B cell (primary cell): ENCODE measurements at regions not wholly inside any gene's neighbourhood (a gene's known extent, or its start where the extent isn't known, plus 50 kb on each side); places are given as distances from the start of the nearest gene placed in this dataset.

Experiments used
- ATAC-seq: fragments of 200-7000 bp; cut with Tn5 transposase; one replicate; pipeline ENCODE4 v1.10.0; 2021; ENCODE audit warnings: low read depth, mild to moderate bottlenecking, moderate number of reproducible peaks, moderate library complexity
- CTCF ChIA-PET: fragments of 350-600 bp; sonication (Branson Sonifier 250); formaldehyde crosslinking; loops from one replicate; lab custom pipeline; 2021; ENCODE audit warnings: antibody characterized with exemption, inconsistent platforms; lab: Charles Lee
- POLR2A ChIA-PET: fragments of 350-600 bp; sonication (Branson Sonifier 250); formaldehyde crosslinking; loops from one replicate; lab custom pipeline; 2021; ENCODE audit warnings: antibody characterized with exemption; lab: Charles Lee
- DNase-seq: peaks from one replicate; pipeline ENCODE4 v3.0.0; 2013
- H2AFZ ChIP-seq: 2 replicates; pipeline ENCODE4 v1.6.1; 2012; ENCODE audit warnings: mild to moderate bottlenecking, low read depth, low read length; ENCODE audit not compliant: insufficient read depth, poor library complexity, severe bottlenecking
- H3K27ac ChIP-seq, 2 donors: 1 replicate in 1 of 2; 2 replicates in 1 of 2; pipeline ENCODE4 v1.5.1; 2012 to 2013; ENCODE audit warnings: low read length in 2 of 2, mild to moderate bottlenecking in 2 of 2, moderate library complexity in 1 of 2
- H3K27me3 ChIP-seq, 4 experiments: fragments of 200-600 bp in 1 of 4; sonication (generic) in 1 of 4; replicated peaks in 1 of 4; 1 replicate in 2 of 4; 2 replicates in 2 of 4; pipeline versions ENCODE4 v1.6.1 to v1.7.0; 2013 to 2016; ENCODE audit warnings: low read length in 3 of 4, mild to moderate bottlenecking in 2 of 4, mixed read lengths in 1 of 4, moderate library complexity in 1 of 4; ENCODE audit not compliant: insufficient read depth in 4 of 4, control insufficient read depth in 3 of 4; ENCODE audit errors: control extremely low read depth in 1 of 4
- H3K36me3 ChIP-seq, 2 experiments: replicated peaks in 1 of 2; 1 replicate in 1 of 2; 2 replicates in 1 of 2; pipeline versions ENCODE4 v1.6.1 to v1.7.1; 2013; ENCODE audit warnings: low read length in 1 of 2; ENCODE audit not compliant: insufficient read depth in 2 of 2, control insufficient read depth in 1 of 2; ENCODE audit errors: control extremely low read depth in 1 of 2, extremely low read depth in 1 of 2
- H3K4me1 ChIP-seq, 2 donors: fragments of 200-600 bp in 1 of 2; sonication (generic) in 1 of 2; 1 replicate in 1 of 2; 2 replicates in 1 of 2; pipeline versions ENCODE4 v1.5.1 to v1.6.1; 2013 to 2017; ENCODE audit warnings: low read length in 2 of 2; ENCODE audit not compliant: control insufficient read depth in 2 of 2, insufficient read depth in 2 of 2
- H3K4me2 ChIP-seq: replicated peaks from 2 replicates; pipeline ENCODE3; 2012; ENCODE audit warnings: mild to moderate bottlenecking, low read depth, low read length; ENCODE audit not compliant: poor library complexity, severe bottlenecking
- H3K4me3 ChIP-seq, 5 experiments: fragments of 200-600 bp in 1 of 5; sonication (generic) in 1 of 5; 1 replicate in 3 of 5; 2 replicates in 2 of 5; pipeline versions ENCODE4 v1.5.1 to v1.7.0; 2011 to 2016; ENCODE audit warnings: low read length in 4 of 5, mild to moderate bottlenecking in 4 of 5, low read depth in 2 of 5, control low read depth in 1 of 5, moderate library complexity in 1 of 5; ENCODE audit not compliant: insufficient read depth in 1 of 5; ENCODE audit errors: control extremely low read depth in 1 of 5, extremely low read depth in 1 of 5
- H3K79me2 ChIP-seq: fragments of 200-600 bp; sonication (generic); one replicate; pipeline ENCODE4 v1.6.0; 2016; ENCODE audit warnings: low read length; ENCODE audit not compliant: control insufficient read depth, insufficient read depth
- H3K9ac ChIP-seq: fragments of 200-600 bp; sonication (generic); 2 replicates; pipeline ENCODE4 v1.6.1; 2017; ENCODE audit warnings: mild to moderate bottlenecking, low read length, moderate library complexity
- H3K9me3 ChIP-seq, 3 donors: one replicate each; pipeline versions ENCODE4 v1.6.1 to v1.7.1; 2013; ENCODE audit warnings: low read length in 2 of 3; ENCODE audit not compliant: control insufficient read depth in 2 of 3, insufficient read depth in 1 of 3; ENCODE audit errors: control extremely low read depth in 1 of 3
- H4K20me1 ChIP-seq: 2 replicates; pipeline ENCODE4 v1.6.0; 2012; ENCODE audit warnings: mild to moderate bottlenecking, low read length; ENCODE audit not compliant: insufficient read depth, control insufficient read depth, poor library complexity, severe bottlenecking
- H3K27ac Mint-ChIP-seq: one replicate; pipeline ENCODE4 v1.8.0; 2021; ENCODE audit warnings: mixed read lengths
- H3K27me3 Mint-ChIP-seq: one replicate; pipeline ENCODE4 v1.8.0; 2021; ENCODE audit warnings: mixed read lengths
- H3K4me1 Mint-ChIP-seq: one replicate; pipeline ENCODE4 v1.8.0; 2021; ENCODE audit warnings: mixed read lengths
- H3K4me3 Mint-ChIP-seq: one replicate; pipeline ENCODE4 v1.8.0; 2021; ENCODE audit warnings: mixed read lengths
- H3K9me3 Mint-ChIP-seq: one replicate; pipeline ENCODE4 v1.8.0; 2022; ENCODE audit warnings: mixed read lengths; ENCODE audit not compliant: insufficient read depth
- CTCF ChIP-seq: fragments of 200-600 bp; IDR thresholded peaks from one replicate; pipeline ENCODE4 v1.8.0; 2022; ENCODE audit warnings: antibody characterized with exemption, mild to moderate bottlenecking
- EZH2 ChIP-seq: IDR thresholded peaks from 2 replicates; pipeline ENCODE4 v1.6.1; 2012; ENCODE audit warnings: borderline replicate concordance, low read depth, mild to moderate bottlenecking, moderate library complexity, low read length; ENCODE audit not compliant: insufficient read depth, poor library complexity, severe bottlenecking
- WGBS: methylation state at CpG from one replicate; pipeline ENCODE4 v1.1.5; 2013; ENCODE audit warnings: missing lambda C conversion rate; ENCODE audit not compliant: insufficient coverage; 5-methylcytosine and 5-hydroxymethylcytosine counted together
- intact Hi-C: fragments of 100-400 bp; cut with micrococcal nuclease; formaldehyde crosslinking; loops from one replicate; pipeline ENCODE4 v1.10.0; 2022

- no peaks in the 10 kb centered on the region for H3K4me1 Mint-ChIP-seq
- no peak overlapping the region for H2AFZ ChIP-seq
These were observed 219.3 kb upstream of the PRICKLE2 start for GRCh38 chr3:64444490-64445108.

More at GRCh38 chr3:64444490-64445108, 219.3 kb upstream of the PRICKLE2 start:
- no peak overlapping the region for H3K4me3 Mint-ChIP-seq
- no peaks in the 10 kb centered on the region for H3K36me3 ChIP-seq
- no peaks in the 10 kb centered on the region for H3K4me1 ChIP-seq
- H3K27ac ChIP-seq: no peak overlapping the region
- ChIA-PET POLR2A (no interaction called here), CTCF (no interaction called here)
- H3K27me3 ChIP-seq: peaks cover 0 to 29% (median 8%) of the 10 kb centered on the region in 4 experiments
- no peak for DNase-seq
- ATAC-seq: no peak
- no peaks in the 10 kb centered on the region for H4K20me1 ChIP-seq
- 20% methylated on average over 27 of the region's 29 CpGs for WGBS
- no peaks in the 10 kb centered on the region for H3K79me2 ChIP-seq
- no peak overlapping the region for H3K9ac ChIP-seq
- no peak overlapping the region for H3K4me2 ChIP-seq
- no peak overlapping the region for H3K4me3 ChIP-seq
- H3K27me3 Mint-ChIP-seq: peaks cover 72% of the 10 kb centered on the region
- no peaks in the 10 kb centered on the region for H3K9me3 Mint-ChIP-seq
- TF ChIP-seq CTCF (no peak), EZH2 (no peak)
- intact Hi-C loops: no loop called here
- no peak overlapping the region for H3K27ac Mint-ChIP-seq
- peaks cover 0 to 3% (median 0%) of the 10 kb centered on the region in 3 donors for H3K9me3 ChIP-seq
